Renal pelvis (tissue), 1 donor: ENCODE measurements at regions not wholly inside any gene's neighbourhood (a gene's known extent, or its start where the extent isn't known, plus 50 kb on each side); places are given as distances from the start of the nearest gene placed in this dataset.
"Not testable (repeated sequence)": the region's sequence is repeated elsewhere in the genome, so short reads cannot be mapped to it uniquely, and the experiment has no call there.

Source experiments
- DNase-seq: peaks from one replicate; pipeline ENCODE4 v3.0.0-alpha.2; 2013

GRCh38 chr7:89401099-89401498, 605.6 kb upstream of the TEX47 start:
- no peak for DNase-seq

DNA sequence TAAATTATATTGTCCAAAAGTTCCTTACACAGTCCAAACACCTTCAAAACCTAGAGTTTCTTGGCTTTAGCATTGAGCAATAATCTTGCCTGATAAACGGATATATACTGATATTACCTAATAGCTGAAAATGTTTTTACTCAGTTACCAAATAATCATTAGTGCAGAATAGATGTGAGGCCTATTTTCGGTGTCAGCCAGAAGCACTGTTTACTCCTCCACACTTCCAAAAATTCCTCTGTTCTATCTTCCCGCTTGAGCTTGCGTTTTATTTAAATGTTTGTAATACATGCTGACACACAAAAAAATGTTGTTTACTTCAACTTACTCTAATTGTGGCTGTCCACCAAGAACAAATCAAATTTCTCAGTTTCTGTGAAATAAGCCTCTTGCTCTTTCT, 606.2 kb upstream of the TEX47 start:
- no peak for DNase-seq

GRCh38 chr7:89451911-89452310, 656.4 kb upstream of the TEX47 start:
- DNase-seq: peak; percentile 10

DNA sequence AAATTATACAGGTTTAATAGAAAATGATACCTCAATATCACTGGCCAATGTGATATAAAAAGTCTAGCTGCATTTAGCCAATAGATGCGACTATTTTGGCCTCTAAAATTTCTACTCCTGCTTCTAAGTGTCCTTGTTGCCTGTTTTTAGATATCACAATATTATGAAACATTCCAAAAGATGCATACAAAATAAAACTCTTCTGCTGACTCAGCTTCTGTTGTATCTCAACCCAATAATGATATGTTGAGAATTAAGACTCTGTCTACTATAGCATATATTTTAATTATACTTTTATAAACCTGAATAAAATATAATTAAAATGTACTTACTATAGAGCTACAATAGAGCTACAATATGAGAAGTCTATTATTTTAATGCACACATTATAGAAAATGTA, 661.0 kb upstream of the TEX47 start:
- no peak for DNase-seq

- no peak for DNase-seq
These were observed 662.6 kb upstream of the TEX47 start for GRCh38 chr7:89458114-89458513.

- DNase-seq: no peak
These were observed 678.9 kb upstream of the TEX47 start for GRCh38 chr7:89474456-89474855.

GRCh38 chr7:89477991-89478390, 676.3 kb upstream of the STEAP1 start:
- DNase-seq: no peak

- DNase-seq: no peak
These were observed 658.6 kb upstream of the STEAP1 start for GRCh38 chr7:89495704-89496103.

DNA sequence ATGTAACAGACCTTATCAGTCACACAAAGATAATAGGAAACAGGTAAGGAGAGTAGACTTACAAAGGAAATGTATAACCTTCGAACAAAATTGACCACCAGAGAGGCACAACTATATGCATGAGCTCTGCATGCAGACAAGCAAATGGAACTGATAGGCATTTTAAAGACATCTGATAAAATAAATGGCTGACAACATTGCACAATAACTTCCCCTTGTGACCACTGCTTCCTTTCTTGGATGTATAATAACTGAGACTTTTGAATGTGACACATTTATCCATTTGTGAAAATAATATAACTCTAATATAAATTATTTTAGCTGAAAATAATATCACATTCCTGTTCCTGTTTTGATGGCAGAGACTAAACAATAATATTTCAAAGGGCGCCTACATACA, 654.2 kb upstream of the STEAP1 start:
- no peak for DNase-seq

- DNase-seq: no peak
These were observed 651.0 kb upstream of the STEAP1 start for GRCh38 chr7:89503281-89503680.

- no peak for DNase-seq
These were observed 647.2 kb upstream of the STEAP1 start for GRCh38 chr7:89507034-89507433.

- no peak for DNase-seq
These were observed 642.4 kb upstream of the STEAP1 start for GRCh38 chr7:89511900-89512299.

- no peak for DNase-seq
These were observed 639.3 kb upstream of the STEAP1 start for GRCh38 chr7:89514970-89515369.

DNA sequence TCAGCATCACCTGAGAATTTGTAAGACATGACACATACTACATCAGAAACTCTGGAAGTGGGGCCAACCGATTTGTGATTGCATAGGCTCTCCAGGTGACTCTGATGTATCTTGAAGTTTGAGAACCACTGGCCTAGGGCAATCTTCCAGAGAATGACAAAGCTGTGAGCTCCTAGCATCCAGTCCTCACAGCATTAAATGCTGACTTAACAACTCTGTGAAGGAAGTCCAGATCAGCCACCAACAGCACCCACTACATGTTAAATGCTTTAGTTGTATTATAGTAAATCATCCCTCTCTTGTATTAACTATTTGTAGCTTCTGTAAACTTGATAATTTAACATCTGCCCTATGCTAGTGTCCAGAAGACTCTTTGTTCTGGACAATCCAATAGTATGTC, 636.5 kb upstream of the STEAP1 start:
- no peak for DNase-seq

DNA sequence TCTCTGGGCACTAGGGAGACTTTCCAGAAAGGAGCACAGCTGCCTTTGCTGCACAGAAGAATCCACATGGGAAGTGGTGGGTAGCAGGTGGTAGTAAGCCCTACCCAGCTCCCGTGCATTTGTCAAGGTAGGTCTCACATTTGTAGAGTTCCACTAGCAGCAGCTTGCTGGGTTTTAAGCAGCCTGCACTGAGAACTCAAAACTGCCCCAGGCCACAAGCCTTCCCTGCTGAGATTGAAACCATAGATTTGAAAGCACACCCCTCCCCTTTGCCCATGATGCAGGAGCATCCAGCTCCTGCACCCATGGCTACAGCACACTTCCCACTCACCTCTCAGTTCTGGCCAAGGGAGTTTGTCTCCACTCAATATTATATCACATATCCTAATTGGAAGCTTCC, 604.5 kb upstream of the STEAP1 start:
- DNase-seq: no peak

DNA sequence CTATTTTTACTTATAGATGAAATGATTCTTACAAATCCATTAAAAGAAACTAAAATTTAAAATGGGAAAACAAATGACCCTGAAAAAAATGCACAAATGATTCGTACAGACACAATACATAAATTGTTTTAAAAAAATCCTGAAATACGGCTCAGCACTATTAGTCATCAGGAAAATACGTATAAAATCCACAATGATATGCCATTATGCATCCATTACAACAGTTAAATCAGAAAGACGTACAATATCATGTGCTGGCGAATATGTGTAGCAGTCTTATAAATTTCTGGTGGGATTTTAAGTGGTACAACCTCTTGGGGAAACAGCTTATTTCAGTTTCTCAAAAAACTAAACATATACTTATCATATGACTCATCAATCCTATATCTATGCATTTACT, 600.1 kb upstream of the STEAP1 start:
- no peak for DNase-seq

DNA sequence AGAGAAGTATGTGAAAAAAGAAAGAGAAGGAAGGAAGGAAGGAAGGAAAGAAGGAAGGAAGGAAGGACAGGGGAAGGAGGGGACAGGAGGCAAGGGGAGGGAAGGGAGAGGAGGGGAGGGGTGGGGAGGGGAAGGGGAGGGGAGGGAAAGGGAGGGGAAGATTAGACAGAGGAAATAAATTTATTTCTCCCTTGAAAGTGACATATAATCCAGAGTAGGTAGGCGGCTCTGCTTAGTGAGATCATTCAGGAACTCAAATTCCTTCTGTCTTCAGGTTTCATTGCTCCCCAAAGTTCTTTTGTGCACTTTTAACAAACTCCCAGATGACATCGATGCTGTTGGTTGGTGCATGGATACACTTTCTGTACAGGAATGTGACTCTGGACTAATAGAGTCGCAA, 594.7 kb upstream of the STEAP1 start:
- DNase-seq: no peak

GRCh38 chr7:89563597-89563996, 590.7 kb upstream of the STEAP1 start:
- DNase-seq: no peak

- DNase-seq: no peak
These were observed 569.4 kb upstream of the STEAP1 start for GRCh38 chr7:89584896-89585295.

DNA sequence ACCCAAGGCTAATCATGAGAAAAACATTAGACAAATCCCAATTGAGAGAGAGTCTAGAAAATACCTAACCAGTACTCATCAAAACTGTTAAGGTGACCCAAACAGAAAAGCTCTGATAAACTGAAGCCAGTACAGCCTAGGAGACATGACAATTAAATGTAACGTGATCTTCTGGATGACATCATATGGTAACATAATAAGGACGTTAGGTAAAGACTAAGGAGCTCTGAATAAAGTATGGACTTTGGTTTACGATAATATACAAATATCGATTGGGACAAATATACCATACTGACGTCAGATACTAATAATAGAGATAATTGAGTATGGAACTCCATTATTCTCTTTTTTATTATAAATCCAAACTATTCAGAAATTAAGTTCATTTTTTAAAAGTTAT, 561.1 kb upstream of the STEAP1 start:
- no peak for DNase-seq

GRCh38 chr7:89602984-89603383, 551.3 kb upstream of the STEAP1 start:
- no peak for DNase-seq

DNA sequence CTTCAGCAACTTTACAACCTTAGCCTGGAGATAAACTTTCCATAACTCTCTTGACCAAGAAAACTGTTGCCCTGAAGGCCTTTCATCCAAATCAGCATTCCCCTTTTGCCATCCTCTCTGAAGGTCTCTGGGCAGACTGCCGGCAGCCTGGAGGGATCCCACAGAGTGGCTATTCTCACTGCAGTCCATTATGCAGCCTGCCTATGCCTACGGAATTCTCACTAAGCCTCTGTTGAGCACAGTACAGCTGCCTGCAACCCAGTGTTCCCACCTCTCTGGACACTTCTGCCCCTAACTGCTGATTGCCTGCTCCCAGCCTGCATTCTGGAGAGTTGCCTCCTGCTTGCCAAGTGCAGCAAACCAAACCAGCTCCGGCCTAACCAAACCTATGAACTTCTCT, 548.9 kb upstream of the STEAP1 start:
- DNase-seq: no peak

- DNase-seq: no peak
These were observed 547.8 kb upstream of the STEAP1 start for GRCh38 chr7:89606511-89606910.

DNA sequence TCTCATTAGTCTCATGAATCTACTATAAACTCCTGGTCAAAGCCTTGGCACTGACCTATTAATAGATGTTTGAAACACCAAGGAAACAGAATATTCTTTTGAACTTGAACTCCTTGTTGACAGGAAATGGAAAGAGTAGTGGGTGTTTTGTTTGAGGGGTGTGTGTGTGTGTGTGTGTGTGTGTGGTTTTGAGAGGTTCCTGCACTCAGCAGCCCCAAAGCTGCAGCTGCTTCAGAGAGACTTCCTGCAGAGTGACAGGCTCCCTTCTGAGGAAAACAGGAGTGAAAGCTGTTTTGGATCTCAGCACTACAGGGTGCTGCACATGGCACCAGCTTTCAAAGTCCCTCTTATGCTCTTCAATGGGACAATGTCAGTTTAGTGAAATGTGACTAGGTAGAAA, 546.5 kb upstream of the STEAP1 start:
- no peak for DNase-seq

DNA sequence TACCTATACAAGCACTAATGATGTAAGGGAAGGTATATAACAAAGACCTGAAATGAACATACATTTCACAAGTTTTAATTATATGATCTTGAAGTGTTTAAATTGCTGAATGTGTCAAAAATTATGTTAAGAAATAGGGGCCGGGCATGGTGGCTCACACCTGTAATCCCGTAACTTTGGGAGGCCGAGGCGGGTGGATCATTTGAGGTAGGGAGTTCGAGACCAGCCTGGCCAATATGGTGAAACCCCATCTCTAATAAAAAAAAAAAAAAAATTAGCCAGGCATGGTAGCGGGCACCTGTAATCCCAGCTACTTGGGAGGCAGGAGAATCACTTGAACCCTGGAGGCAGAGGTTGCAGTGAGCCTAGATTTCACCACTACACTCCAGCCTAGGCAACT, 537.4 kb upstream of the STEAP1 start:
- DNase-seq: not testable (repeated sequence)
